ENCODE measurements at regions not wholly inside any gene's neighbourhood (a gene's known extent, or its start where the extent isn't known, plus 50 kb on each side); places are given as distances from the start of the nearest gene placed in this dataset.

DNA sequence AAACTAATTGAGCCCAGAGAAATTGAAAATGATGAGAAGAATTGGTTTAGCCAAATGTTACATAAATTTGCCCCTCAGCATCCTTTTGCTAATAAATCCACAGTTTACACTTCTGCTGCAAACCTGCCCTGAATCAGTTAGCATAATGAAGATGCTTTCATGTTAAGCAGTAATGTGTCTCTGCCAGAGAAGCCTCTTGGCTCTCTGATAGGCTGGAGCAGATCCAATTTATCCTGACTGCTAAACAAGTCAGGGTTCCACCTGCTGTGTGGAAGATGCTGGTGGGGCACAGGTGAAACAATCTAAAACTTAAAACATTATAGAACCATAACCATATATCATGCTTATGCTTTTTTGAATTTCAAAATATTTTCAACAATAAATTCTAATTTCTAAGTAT lies 946.8 kb downstream of the OTOL1 start:
- H3K9me3 Mint-ChIP-seq: peaks cover 3% of the 10 kb centered on the region
- no peak overlapping the region for H3K4me3 Mint-ChIP-seq
- no peaks in the 10 kb centered on the region for H3K36me3 Mint-ChIP-seq (ENCODE audit: low read depth)
- TF ChIP-seq, protein P1, sequence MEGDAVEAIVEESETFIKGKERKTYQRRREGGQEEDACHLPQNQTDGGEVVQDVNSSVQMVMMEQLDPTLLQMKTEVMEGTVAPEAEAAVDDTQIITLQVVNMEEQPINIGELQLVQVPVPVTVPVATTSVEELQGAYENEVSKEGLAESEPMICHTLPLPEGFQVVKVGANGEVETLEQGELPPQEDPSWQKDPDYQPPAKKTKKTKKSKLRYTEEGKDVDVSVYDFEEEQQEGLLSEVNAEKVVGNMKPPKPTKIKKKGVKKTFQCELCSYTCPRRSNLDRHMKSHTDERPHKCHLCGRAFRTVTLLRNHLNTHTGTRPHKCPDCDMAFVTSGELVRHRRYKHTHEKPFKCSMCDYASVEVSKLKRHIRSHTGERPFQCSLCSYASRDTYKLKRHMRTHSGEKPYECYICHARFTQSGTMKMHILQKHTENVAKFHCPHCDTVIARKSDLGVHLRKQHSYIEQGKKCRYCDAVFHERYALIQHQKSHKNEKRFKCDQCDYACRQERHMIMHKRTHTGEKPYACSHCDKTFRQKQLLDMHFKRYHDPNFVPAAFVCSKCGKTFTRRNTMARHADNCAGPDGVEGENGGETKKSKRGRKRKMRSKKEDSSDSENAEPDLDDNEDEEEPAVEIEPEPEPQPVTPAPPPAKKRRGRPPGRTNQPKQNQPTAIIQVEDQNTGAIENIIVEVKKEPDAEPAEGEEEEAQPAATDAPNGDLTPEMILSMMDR (IDR thresholded peaks at IDR 0.05; ENCODE audit: unreplicated experiment in 3 of 3): no peak
- no peak overlapping the region for H3K27ac Mint-ChIP-seq
- no peaks in the 10 kb centered on the region for H3K27me3 Mint-ChIP-seq (ENCODE audit: low read depth)
- H3K4me1 Mint-ChIP-seq: no peaks in the 10 kb centered on the region

DNA sequence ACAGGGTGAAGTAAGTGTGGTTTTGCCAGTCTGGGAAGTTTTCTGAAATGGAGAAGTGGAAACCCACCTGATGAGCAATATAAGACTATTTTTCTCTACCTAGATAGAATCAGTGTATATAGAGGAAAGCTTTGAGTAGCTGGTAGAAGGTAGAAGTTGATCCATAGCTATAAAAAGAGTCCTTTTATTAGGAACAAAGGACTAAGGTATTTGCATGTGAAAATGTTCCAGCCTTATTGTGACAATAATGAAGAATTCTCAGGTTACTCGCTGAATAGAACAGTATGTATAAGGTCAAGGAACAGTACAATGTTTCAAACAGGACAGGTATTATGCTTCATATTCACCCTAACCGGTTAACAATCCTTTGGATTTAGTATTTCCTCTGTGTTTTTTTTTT lies 972.2 kb downstream of the OTOL1 start:
- H3K9me3 Mint-ChIP-seq: no peaks in the 10 kb centered on the region
- no peaks in the 10 kb centered on the region for H3K27me3 Mint-ChIP-seq (ENCODE audit: low read depth)
- H3K36me3 Mint-ChIP-seq (ENCODE audit: low read depth): no peaks in the 10 kb centered on the region
- no peaks in the 10 kb centered on the region for H3K4me1 Mint-ChIP-seq
- TF ChIP-seq, protein P1 (IDR thresholded peaks at IDR 0.05; ENCODE audit: unreplicated experiment in 3 of 3): no peak
- no peak overlapping the region for H3K27ac Mint-ChIP-seq
- H3K4me3 Mint-ChIP-seq: no peak overlapping the region

GRCh38 chr3:162487138-162487537 lies 990.5 kb downstream of the OTOL1 start:
- Mint-ChIP-seq H3K4me1 (no peaks in the 10 kb centered on the region), H3K27ac (no peak overlapping the region), H3K27me3 (ENCODE audit: low read depth) (no peaks in the 10 kb centered on the region), H3K9me3 (no peaks in the 10 kb centered on the region), H3K4me3 (no peak overlapping the region), H3K36me3 (ENCODE audit: low read depth) (no peaks in the 10 kb centered on the region)
- TF ChIP-seq, protein P1 (IDR thresholded peaks at IDR 0.05; ENCODE audit: unreplicated experiment in 3 of 3): no peak

- Mint-ChIP-seq H3K9me3 (peaks cover under 1% of the 10 kb centered on the region), H3K4me1 (no peaks in the 10 kb centered on the region), H3K36me3 (ENCODE audit: low read depth) (no peaks in the 10 kb centered on the region), H3K27me3 (ENCODE audit: low read depth) (no peaks in the 10 kb centered on the region), H3K27ac (no peak overlapping the region), H3K4me3 (no peak overlapping the region)
- TF ChIP-seq, protein P1 (IDR thresholded peaks at IDR 0.05; ENCODE audit: unreplicated experiment in 3 of 3): peak; percentile 19 to 34 (median 25)
Observed at GRCh38 chr3:162489853-162490252, 993.2 kb downstream of the OTOL1 start.

GRCh38 chr3:162491952-162492351 lies 995.3 kb downstream of the OTOL1 start:
- H3K4me3 Mint-ChIP-seq: no peak overlapping the region
- no peaks in the 10 kb centered on the region for H3K4me1 Mint-ChIP-seq
- no peaks in the 10 kb centered on the region for H3K36me3 Mint-ChIP-seq (ENCODE audit: low read depth)
- peaks cover 6% of the 10 kb centered on the region for H3K9me3 Mint-ChIP-seq
- H3K27me3 Mint-ChIP-seq (ENCODE audit: low read depth): no peaks in the 10 kb centered on the region
- H3K27ac Mint-ChIP-seq: no peak overlapping the region
- TF ChIP-seq, protein P1 (IDR thresholded peaks at IDR 0.05; ENCODE audit: unreplicated experiment in 3 of 3): no peak

DNA sequence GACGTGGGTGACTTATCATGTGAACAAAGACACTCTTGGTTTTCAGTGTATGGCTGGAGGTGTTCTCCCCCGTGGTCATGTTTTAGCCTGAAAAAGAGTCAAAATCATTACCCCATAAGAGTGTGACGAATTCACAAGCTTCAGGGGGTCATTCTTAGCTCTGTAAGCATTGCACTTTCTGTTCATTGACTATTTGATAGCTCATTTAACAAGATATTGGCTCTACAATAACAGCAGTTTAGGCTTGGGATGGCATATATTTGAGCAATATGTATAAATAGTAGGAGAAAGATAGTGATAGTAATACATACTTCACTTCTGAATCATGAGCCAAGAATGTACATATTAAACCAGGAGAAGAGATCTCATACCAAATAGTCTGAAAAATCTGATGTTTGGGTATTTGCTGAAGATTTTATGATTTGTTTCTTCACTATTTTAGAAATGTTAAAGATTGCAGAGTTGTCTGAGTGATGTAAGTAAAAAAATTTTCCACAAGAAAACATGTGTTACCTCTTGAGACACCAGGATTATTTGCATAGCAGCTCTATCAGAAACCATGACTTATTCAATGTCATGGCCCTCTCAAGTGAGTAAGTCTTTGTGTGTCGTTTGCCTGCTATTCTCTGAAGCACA lies 996.0 kb downstream of the OTOL1 start:
- no peaks in the 10 kb centered on the region for H3K4me1 Mint-ChIP-seq
- no peaks in the 10 kb centered on the region for H3K27me3 Mint-ChIP-seq (ENCODE audit: low read depth)
- H3K36me3 Mint-ChIP-seq (ENCODE audit: low read depth): no peaks in the 10 kb centered on the region
- no peak overlapping the region for H3K27ac Mint-ChIP-seq
- no peak overlapping the region for H3K4me3 Mint-ChIP-seq
- TF ChIP-seq, protein P1 (IDR thresholded peaks at IDR 0.05; ENCODE audit: unreplicated experiment in 3 of 3): no peak
- H3K9me3 Mint-ChIP-seq: peaks cover 6% of the 10 kb centered on the region

Data from nephron (organoid).